Astrocyte of the cerebellum (primary cell): ENCODE measurements at regions not wholly inside any gene's neighbourhood (a gene's known extent, or its start where the extent isn't known, plus 50 kb on each side); places are given as distances from the start of the nearest gene placed in this dataset.

Source experiments
- DNase-seq: peaks from one replicate; pipeline ENCODE4 v3.0.0-alpha.2; 2011; ENCODE audit warnings: low read depth
- H3K4me3 ChIP-seq: 2 replicates; pipeline ENCODE4 v1.5.1; 2011; ENCODE audit warnings: mild to moderate bottlenecking, low read depth, low read length, moderate library complexity
- CTCF ChIP-seq: IDR thresholded peaks from 2 replicates; pipeline ENCODE4 v1.5.1; 2012; ENCODE audit warnings: low read length, low read depth, moderate library complexity, mild to moderate bottlenecking; ENCODE audit errors: missing control alignments
- in situ Hi-C: cut with HindIII; loops from 2 replicates; pipeline ENCODE4 v1.10.0; 2017; ENCODE audit warnings: low sequenced_read_pairs

DNA sequence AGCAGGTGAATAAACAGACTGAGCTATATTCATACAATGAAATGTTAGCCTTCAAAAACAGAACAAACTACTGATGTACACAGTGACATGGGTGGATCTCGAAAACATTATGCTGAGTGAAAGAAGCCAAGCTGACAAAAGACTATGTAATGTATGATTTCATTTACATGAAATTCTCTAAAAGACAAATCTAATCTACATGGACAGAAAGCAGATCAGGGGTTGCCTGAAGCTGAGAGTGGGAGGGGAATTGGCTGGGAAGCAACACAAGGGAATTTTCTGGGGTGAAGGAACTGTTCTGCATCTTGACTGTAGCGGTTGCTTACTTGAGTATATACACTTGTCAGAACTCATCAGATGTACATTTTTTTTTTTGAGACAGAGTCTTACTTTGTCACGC, 121.7 kb upstream of the SVIL start:
- H3K4me3 ChIP-seq = no peak overlapping the region
- in situ Hi-C loops = no loop called here
- DNase-seq = no peak
- TF ChIP-seq CTCF = no peak

DNA sequence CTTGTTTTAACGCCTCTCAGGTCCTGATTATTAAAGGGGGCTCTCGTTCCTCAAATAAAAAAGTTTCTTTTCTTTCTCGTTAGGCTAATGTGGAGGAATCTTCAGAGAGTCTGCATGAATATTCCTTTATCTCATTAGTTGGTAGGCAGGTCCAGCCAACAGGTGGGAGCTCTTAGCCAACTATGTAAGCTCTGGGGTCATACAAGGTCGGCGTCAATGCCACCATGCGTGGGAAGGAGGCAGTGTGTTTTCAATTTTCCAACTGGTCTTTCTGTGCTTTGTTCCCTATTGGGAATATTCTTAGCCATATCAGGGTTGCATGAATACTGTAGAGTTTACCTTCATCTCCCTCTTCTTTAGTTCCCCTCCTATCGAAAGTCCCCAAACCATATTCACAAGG, 118.5 kb upstream of the SVIL start:
- no peak overlapping the region for H3K4me3 ChIP-seq
- no peak for TF ChIP-seq CTCF
- in situ Hi-C loops = no loop called here
- no peak for DNase-seq

DNA sequence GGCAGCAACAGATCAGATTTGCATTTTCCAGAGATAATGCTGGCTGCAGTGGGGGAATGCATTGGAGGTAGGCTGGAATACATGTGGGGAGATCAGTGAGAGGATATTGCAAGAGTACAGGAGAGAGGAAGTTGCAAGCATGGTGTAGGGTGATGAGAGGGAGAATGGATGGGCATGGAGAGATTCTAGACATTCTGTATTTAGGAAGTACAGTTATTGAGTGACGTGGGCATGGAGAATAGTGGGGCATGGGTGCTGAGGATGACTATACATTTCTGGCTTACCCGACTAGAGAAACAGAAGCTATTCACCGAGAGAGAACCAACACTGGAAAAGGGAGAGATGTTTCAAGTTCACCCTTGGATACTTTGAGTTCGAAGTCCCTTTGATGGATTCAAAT, 116.9 kb upstream of the SVIL start:
- no peak overlapping the region for H3K4me3 ChIP-seq
- TF ChIP-seq CTCF = no peak
- no peak for DNase-seq
- in situ Hi-C loops = no loop called here

- no peak overlapping the region for H3K4me3 ChIP-seq
- in situ Hi-C loops = no loop called here
- no peak for TF ChIP-seq CTCF
- DNase-seq = no peak
Measured at GRCh38 chr10:29751240-29751639, 116.5 kb upstream of the SVIL start.

DNA sequence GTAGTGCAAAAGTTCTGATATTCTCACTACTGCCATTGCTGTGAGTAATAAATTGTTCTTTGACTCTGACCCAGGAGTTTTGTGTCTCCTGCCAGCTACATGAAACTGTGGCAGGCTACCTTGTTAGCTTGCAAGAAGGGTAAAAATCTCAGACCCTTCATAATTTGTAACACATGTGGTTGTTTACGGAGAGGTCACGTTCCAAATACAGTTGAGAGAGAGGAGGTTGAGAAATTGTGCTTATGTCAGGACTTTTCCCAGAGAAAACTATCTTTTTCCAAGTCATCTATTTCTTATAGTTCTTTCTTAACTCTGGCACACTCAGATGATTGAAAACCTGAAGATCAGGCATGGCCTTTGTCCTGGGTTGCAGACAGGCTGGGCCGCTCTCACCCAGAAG, 114.4 kb upstream of the SVIL start:
- no peak for DNase-seq
- in situ Hi-C loops = no loop called here
- TF ChIP-seq CTCF = no peak
- H3K4me3 ChIP-seq = no peak overlapping the region

GRCh38 chr10:29748109-29748650, 113.4 kb upstream of the SVIL start:
- H3K4me3 ChIP-seq = no peak overlapping the region
- in situ Hi-C loops = no loop called here
- TF ChIP-seq CTCF = no peak
- DNase-seq = no peak
